Small intestine (tissue), 7 donors: ENCODE measurements at regions not wholly inside any gene's neighbourhood (a gene's known extent, or its start where the extent isn't known, plus 50 kb on each side); places are given as distances from the start of the nearest gene placed in this dataset.
"Not testable (repeated sequence)": the region's sequence is repeated elsewhere in the genome, so short reads cannot be mapped to it uniquely, and the experiment has no call there.

Experiments used
- DNase-seq, 2 donors: peaks; one replicate each; pipeline versions ENCODE4 v3.0.0 to v3.0.0-alpha.2; 2013
- FAIRE-seq: peaks from 2 replicates; lab custom pipeline; 2012; peaks lifted over from hg19 to GRCh38; lab: Jason Lieb, UNC
- H3K27ac ChIP-seq, 3 donors: one replicate each; pipeline ENCODE4 v1.5.1; 2013; ENCODE audit warnings: low read length in 2 of 3, mild to moderate bottlenecking in 2 of 3, control low read depth in 1 of 3, inconsistent platforms in 1 of 3, low read depth in 1 of 3, moderate library complexity in 1 of 3
- H3K27me3 ChIP-seq, 3 donors: one replicate each; pipeline ENCODE4 v1.6.1; 2013; ENCODE audit warnings: low read length in 3 of 3, inconsistent platforms in 1 of 3; ENCODE audit not compliant: control insufficient read depth in 3 of 3, insufficient read depth in 3 of 3
- H3K36me3 ChIP-seq, 3 donors: one replicate each; pipeline ENCODE4 v1.6.1; 2013; ENCODE audit warnings: low read length in 3 of 3, inconsistent platforms in 1 of 3, low read depth in 1 of 3, mild to moderate bottlenecking in 1 of 3, moderate library complexity in 1 of 3; ENCODE audit not compliant: control insufficient read depth in 3 of 3, insufficient read depth in 2 of 3
- H3K4me1 ChIP-seq, 3 donors: one replicate each; pipeline ENCODE4 v1.6.1; 2013; ENCODE audit warnings: low read length in 2 of 3, inconsistent platforms in 1 of 3, low read depth in 1 of 3, mild to moderate bottlenecking in 1 of 3, moderate library complexity in 1 of 3; ENCODE audit not compliant: control insufficient read depth in 3 of 3, insufficient read depth in 2 of 3
- H3K4me3 ChIP-seq, 3 donors: one replicate each; pipeline ENCODE4 v1.5.1; 2013; ENCODE audit warnings: low read length in 3 of 3, control low read depth in 1 of 3, inconsistent platforms in 1 of 3, low read depth in 1 of 3, mild to moderate bottlenecking in 1 of 3, moderate library complexity in 1 of 3
- H3K9me3 ChIP-seq, 2 donors: one replicate each; pipeline ENCODE4 v1.6.1; 2013; ENCODE audit warnings: low read depth in 1 of 2, low read length in 1 of 2; ENCODE audit not compliant: control insufficient read depth in 2 of 2, insufficient read depth in 1 of 2
- WGBS, 3 donors: extraction: QIAGEN DNeasy Blood & Tissue Kit; methylation state at CpG; one replicate each; pipeline ENCODE4 v1.1.7; 2013; 5-methylcytosine and 5-hydroxymethylcytosine counted together
- donor health status: healthy with polysubstance abuse.
- donor health status: control.
- donor health status: control.
- donor health status: Bipolar disorder and iron deficiency.
- donor health status: healthy.

DNA sequence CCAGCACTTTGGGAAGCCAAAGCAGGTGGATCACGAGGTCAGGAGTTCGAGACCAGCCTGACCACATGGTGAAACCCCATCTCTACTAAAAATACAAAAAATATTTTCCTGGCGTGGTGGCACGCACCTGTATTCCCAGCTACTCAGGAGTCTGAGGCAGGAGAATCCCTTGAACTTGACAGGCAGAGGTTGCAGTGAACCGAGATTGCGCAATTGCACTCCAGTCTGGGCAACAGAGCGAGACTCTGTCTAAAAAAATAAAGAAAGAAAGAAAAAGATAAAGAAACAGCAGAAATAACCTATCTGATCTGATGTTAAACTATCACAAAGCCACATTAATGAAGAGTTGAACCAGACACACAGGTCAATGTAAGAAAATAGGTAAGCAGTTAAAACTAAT, 696.2 kb upstream of the SALL3 start:
- not testable (repeated sequence) for DNase-seq, FAIRE-seq, H3K27ac ChIP-seq, H3K27me3 ChIP-seq, H3K4me1 ChIP-seq, H3K4me3 ChIP-seq, H3K36me3 ChIP-seq, H3K9me3 ChIP-seq
- 76 to 83% (median 80%) methylated on average over 7 of the region's 7 CpGs for WGBS, 3 donors

DNA sequence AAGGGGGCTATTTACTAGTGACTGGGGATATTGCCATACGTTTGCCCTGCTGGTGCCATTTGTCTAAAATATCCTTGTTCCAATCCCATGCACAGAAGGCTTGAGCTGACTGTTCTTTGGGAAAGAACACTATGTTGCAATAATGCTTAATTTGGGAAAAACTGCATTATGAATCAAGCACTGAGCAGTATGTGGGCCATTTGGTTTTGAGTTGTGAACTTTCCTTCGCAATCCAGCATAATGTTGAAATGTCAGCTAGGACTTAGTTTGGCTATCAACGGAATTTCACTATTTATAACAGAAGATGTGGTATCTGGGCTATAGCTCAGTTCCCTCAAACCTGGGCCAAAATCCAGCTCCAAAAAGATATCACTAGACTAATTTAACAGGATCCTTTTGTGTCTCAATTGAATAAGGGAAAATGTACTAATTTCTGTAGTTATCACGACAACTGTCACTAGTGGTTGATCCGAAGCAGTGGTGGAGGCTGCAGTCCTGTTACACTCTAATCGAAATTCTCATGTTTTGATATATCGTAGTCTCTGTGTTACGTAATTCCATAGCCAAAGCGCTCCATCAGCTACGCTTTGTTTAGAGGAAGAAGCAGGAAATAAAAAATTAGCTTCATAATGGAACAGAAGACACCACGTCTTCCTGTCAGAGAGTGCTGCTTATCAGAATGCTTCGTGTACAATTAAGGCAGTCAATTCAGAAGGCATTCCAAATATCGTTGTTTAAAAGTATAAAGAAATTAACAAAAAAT, 686.8 kb upstream of the SALL3 start:
- DNase-seq (no peak), FAIRE-seq (no peak)
- Histone ChIP-seq H3K9me3 (peaks cover 0 to 3% of the 10 kb centered on the region in 2 donors), H3K4me1 (peaks cover 0 to 4% (median 0%) of the 10 kb centered on the region in 3 donors), H3K27me3 (no peaks in the 10 kb centered on the region), H3K27ac (no peak overlapping the region), H3K4me3 (no peak overlapping the region), H3K36me3 (no peaks in the 10 kb centered on the region)
- 62 to 81% (median 73%) methylated on average over 13 of the region's 13 CpGs for WGBS, 3 donors

DNA sequence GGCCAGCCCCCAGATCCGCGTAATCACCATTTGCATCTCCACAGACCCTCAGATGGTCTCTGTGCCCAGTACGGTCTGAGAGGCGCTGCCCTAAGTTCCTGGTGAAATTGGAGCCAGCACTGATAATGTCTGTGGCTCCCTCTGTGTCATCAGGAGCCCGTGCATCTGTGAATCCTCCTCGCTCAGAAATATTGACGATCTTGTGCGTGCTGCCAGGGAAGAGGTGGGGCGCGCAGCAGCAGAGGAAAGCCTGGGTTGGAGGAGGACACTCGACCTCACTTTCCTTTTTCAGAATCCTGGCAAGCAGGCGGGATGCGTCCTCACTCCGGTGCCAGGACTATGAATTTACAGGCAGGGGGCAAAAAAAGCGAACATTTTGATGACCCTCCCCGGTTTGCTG, 686.1 kb upstream of the SALL3 start:
- FAIRE-seq = no peak
- peaks cover 0 to 4% (median 0%) of the 10 kb centered on the region in 3 donors for H3K4me1 ChIP-seq
- peaks cover 0 to 3% of the 10 kb centered on the region in 2 donors for H3K9me3 ChIP-seq
- H3K36me3 ChIP-seq = no peaks in the 10 kb centered on the region
- WGBS, 3 donors = 48 to 59% (median 58%) methylated on average over 16 of the region's 16 CpGs
- DNase-seq = no peak
- no peak overlapping the region for H3K4me3 ChIP-seq
- no peak overlapping the region for H3K27ac ChIP-seq
- H3K27me3 ChIP-seq = no peaks in the 10 kb centered on the region

DNA sequence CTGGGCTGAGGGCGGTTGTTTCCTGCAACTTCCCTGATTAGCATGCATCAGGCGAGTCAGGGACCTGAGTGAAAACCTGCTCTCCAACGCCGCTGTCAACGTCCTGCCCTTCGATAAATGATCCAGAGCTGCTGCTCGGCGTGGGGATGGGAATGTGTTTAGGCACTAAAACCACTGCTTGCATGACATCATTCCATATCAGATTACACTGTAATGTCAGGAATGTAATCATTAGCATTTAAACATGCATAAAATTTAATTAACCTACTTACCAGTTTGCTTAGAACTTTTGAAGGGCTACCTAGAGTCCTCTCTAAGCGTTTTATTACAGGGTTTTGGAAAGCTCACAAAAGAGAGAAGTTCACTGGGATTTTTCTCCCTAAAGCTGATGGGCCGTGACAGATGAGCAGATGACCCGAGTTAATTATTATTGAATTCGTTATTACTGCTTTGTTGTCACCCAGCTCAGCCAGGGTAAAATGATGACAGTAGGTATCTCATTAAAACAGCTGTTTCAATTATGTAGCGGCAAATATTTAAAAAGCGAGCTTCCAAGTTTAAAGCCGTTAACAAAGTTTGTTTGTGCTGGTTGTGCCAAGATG, 685.6 kb upstream of the SALL3 start:
- 44 to 56% (median 53%) methylated on average over 15 of the region's 15 CpGs for WGBS, 3 donors
- no peak overlapping the region for H3K4me3 ChIP-seq
- no peak for DNase-seq
- H3K27me3 ChIP-seq = no peaks in the 10 kb centered on the region
- peaks cover 0 to 4% (median 0%) of the 10 kb centered on the region in 3 donors for H3K4me1 ChIP-seq
- no peaks in the 10 kb centered on the region for H3K36me3 ChIP-seq
- H3K27ac ChIP-seq = no peak overlapping the region
- peaks cover 0 to 3% of the 10 kb centered on the region in 2 donors for H3K9me3 ChIP-seq
- no peak for FAIRE-seq

DNA sequence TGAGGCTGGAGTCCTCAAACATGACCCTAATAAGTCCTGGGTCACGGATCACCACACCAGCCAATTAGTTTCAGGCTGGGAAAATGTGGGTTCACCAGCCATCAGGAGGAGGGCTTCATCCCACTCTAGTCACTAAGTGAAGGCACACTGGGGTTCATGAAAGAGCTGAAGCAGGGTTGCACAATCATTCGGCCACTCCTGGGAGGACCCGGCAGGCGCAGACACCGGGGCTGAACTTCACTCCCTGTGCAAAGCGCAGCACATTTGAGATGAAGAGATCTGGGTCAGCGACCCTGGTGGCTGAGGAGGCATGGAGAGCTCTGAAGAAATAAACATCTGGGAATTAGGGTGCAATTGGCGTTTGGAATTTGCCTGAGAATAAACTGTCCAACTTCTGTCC, 684.4 kb upstream of the SALL3 start:
- Histone ChIP-seq H3K27ac (no peak overlapping the region), H3K36me3 (no peaks in the 10 kb centered on the region), H3K9me3 (peaks cover 0 to 3% of the 10 kb centered on the region in 2 donors), H3K4me3 (no peak overlapping the region), H3K4me1 (peaks cover 0 to 4% (median 0%) of the 10 kb centered on the region in 3 donors), H3K27me3 (no peaks in the 10 kb centered on the region)
- 67 to 78% (median 69%) methylated on average over 8 of the region's 8 CpGs for WGBS, 3 donors
- FAIRE-seq (no peak), DNase-seq (no peak)

DNA sequence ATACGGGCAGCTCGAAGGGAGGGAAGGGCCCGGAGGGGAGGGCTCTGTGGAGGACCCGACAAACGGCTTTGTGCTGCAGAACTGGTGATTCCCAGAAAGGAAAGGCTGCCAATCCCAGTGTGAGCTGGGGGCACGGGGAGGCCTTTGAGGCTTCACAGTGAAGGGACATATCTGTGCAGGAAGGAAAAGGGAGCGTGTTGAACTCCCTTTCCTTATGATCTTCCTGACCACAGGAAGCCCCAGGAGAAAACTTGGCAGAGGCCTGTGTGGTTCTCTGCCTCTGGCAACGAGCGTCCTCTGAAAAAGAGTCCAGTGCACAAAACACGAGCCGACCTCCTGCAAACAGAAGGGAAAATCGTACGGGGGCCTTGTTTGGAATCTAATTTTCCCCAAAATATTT, 683.5 kb upstream of the SALL3 start:
- H3K36me3 ChIP-seq = no peaks in the 10 kb centered on the region
- WGBS, 3 donors = 71 to 84% (median 80%) methylated on average over 13 of the region's 13 CpGs
- H3K27ac ChIP-seq = no peak overlapping the region
- peaks cover 0 to 3% of the 10 kb centered on the region in 2 donors for H3K9me3 ChIP-seq
- no peak overlapping the region for H3K4me3 ChIP-seq
- DNase-seq = no peak
- H3K4me1 ChIP-seq = peaks cover 0 to 4% (median 0%) of the 10 kb centered on the region in 3 donors
- no peaks in the 10 kb centered on the region for H3K27me3 ChIP-seq
- FAIRE-seq = no peak

DNA sequence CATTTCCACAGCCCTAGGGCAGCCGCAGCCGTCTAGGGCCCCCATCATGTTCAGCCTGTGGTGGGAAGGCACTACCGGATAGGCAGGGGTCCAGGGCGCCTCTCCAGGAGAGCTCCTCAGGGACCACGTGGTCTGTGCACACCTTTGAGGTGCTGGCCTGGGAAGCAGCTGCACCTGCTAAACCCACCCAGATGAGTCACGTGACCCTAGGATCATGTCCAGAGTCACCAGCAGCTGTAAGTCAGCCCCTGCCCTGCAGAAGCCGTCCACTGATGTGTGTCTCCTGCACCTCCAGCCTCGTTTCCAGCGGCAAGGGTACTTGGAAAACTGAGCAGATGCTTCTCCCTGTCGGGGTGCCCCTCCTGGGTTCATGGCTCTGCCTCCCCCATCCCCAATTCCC, 682.6 kb upstream of the SALL3 start:
- Histone ChIP-seq H3K36me3 (no peaks in the 10 kb centered on the region), H3K27ac (no peak overlapping the region), H3K4me3 (no peak overlapping the region), H3K9me3 (peaks cover 0 to 3% of the 10 kb centered on the region in 2 donors), H3K27me3 (no peaks in the 10 kb centered on the region), H3K4me1 (peaks cover 0 to 4% (median 0%) of the 10 kb centered on the region in 3 donors)
- no peak for DNase-seq
- no peak for FAIRE-seq
- WGBS, 3 donors = 71 to 83% (median 73%) methylated on average over 10 of the region's 10 CpGs

DNA sequence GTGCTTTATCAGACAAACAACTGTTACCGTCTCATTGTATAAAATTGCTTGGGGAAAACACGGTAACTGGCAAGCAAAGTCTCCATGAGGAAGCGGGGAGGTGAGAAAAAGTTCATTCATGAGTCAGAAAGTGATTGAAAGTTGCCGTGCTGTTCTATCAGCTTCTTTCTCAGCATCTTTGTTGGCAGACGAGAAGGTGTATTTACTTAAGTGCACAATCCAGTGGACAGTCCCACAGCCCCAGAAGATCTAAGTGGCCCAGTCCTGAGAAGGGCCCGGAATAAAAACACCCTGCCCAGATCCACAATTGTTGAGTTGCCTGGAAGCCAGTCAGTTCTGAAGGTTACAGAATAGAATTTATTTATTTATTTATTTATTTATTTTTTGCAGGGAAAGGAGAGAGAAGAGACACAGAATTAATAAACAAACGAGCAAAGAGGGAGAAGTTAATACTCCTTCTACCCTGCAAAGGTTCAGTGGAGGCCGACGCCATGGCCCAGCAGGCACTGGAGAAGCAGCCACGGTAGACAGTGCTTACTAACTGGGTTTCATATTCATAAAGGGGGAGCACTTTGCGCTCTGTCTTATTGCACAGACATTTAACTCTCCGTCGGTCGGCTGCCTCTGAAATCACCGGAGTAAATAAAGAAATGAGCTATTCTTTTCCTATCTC, 676.0 kb upstream of the SALL3 start:
- Histone ChIP-seq H3K4me3 (no peak overlapping the region), H3K36me3 (no peaks in the 10 kb centered on the region), H3K27me3 (no peaks in the 10 kb centered on the region), H3K4me1 (no peaks in the 10 kb centered on the region), H3K9me3 (no peaks in the 10 kb centered on the region), H3K27ac (no peak overlapping the region)
- no peak for DNase-seq
- 39 to 57% (median 56%) methylated on average over 15 of the region's 15 CpGs for WGBS, 3 donors
- FAIRE-seq = no peak
